Lower leg skin (tissue), 3 donors: ENCODE measurements at regions not wholly inside any gene's neighbourhood (a gene's known extent, or its start where the extent isn't known, plus 50 kb on each side); places are given as distances from the start of the nearest gene placed in this dataset.

Experiments
- POLR2A ChIP-seq, 2 donors: fragments of 450-650 bp; IDR thresholded peaks; one replicate each; pipeline ENCODE4 v1.6.1; 2016 to 2017; ENCODE audit warnings: antibody characterized with exemption in 2 of 2, mild to moderate bottlenecking in 1 of 2, moderate library complexity in 1 of 2
- TF ChIP-seq, protein P1 (sequence below), 3 donors: fragments of 450-650 bp; IDR thresholded peaks; one replicate each; pipeline ENCODE4 v1.5.1; 2016; ENCODE audit warnings: antibody characterized with exemption in 3 of 3, mild to moderate bottlenecking in 3 of 3, moderate library complexity in 2 of 3

DNA sequence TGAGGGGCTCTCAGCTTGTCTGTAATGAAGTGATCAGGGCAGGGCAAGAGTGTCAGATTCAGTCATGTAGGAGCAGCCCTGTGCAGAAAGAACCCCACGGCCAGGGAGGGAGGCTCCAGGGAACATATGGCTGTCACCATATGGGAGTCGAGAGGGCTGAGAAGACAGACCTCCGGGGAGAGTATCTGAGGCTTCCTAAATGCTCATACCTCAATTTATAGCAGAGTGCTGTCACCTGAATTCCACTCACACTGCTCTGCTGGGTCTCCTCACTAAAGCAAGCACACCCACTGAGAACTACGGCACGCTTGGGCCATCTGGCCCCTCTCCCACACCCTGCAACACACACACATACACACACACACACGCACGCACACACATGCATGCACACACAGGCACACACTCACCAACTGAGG, 92.3 kb upstream of the TJP1 start:
- TF ChIP-seq, protein P1, sequence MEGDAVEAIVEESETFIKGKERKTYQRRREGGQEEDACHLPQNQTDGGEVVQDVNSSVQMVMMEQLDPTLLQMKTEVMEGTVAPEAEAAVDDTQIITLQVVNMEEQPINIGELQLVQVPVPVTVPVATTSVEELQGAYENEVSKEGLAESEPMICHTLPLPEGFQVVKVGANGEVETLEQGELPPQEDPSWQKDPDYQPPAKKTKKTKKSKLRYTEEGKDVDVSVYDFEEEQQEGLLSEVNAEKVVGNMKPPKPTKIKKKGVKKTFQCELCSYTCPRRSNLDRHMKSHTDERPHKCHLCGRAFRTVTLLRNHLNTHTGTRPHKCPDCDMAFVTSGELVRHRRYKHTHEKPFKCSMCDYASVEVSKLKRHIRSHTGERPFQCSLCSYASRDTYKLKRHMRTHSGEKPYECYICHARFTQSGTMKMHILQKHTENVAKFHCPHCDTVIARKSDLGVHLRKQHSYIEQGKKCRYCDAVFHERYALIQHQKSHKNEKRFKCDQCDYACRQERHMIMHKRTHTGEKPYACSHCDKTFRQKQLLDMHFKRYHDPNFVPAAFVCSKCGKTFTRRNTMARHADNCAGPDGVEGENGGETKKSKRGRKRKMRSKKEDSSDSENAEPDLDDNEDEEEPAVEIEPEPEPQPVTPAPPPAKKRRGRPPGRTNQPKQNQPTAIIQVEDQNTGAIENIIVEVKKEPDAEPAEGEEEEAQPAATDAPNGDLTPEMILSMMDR (IDR thresholded peaks at IDR 0.05), result no peak
- TF ChIP-seq POLR2A (IDR thresholded peaks at IDR 0.05), result no peak
